Psoas muscle (tissue), 7 donors: ENCODE measurements at regions not wholly inside any gene's neighbourhood (a gene's known extent, or its start where the extent isn't known, plus 50 kb on each side); places are given as distances from the start of the nearest gene placed in this dataset.

Experiments used
- ATAC-seq, 4 donors: fragments of 200-7000 bp; cut with Tn5 transposase; one replicate each; pipeline ENCODE4 v1.9.1; 2020; ENCODE audit warnings: moderate library complexity in 3 of 4, mild to moderate bottlenecking in 2 of 4
- DNase-seq, 2 donors: peaks; one replicate each; pipeline ENCODE4 v3.0.0-alpha.2; 2020
- H3K27ac ChIP-seq: fragments of 200-600 bp; one replicate; pipeline ENCODE4 v1.8.0; 2022
- H3K27me3 ChIP-seq, 3 donors: fragments of 200-600 bp in 1 of 3; one replicate each; pipeline versions ENCODE4 v1.6.1 to v1.8.0; 2013 to 2022; ENCODE audit warnings: low read length in 2 of 3, mild to moderate bottlenecking in 2 of 3, moderate library complexity in 1 of 3; ENCODE audit not compliant: insufficient read depth in 3 of 3
- H3K36me3 ChIP-seq, 2 donors: fragments of 200-600 bp in 1 of 2; one replicate each; pipeline versions ENCODE4 v1.6.1 to v1.8.0; 2013 to 2022; ENCODE audit warnings: low read depth in 1 of 2, mild to moderate bottlenecking in 1 of 2, moderate library complexity in 1 of 2; ENCODE audit not compliant: insufficient read depth in 1 of 2
- H3K4me1 ChIP-seq: fragments of 200-600 bp; one replicate; pipeline ENCODE4 v1.8.0; 2022
- H3K4me3 ChIP-seq: fragments of 200-600 bp; one replicate; pipeline ENCODE4 v1.8.0; 2022; ENCODE audit warnings: mild to moderate bottlenecking
- H3K9me3 ChIP-seq: fragments of 200-600 bp; one replicate; pipeline ENCODE4 v1.8.0; 2022
- WGBS, 3 donors: extraction: QIAGEN DNeasy Blood & Tissue Kit; methylation state at CpG; one replicate each; pipeline versions ENCODE4 v1.1.6 to v1.1.7; 2013; 5-methylcytosine and 5-hydroxymethylcytosine counted together
- intact Hi-C, 2 donors: fragments of 100-400 bp; cut with DNase I; formaldehyde crosslinking; loops; one replicate each; pipeline versions ENCODE4 v1.11.0 to v1.14.2; 2022
- TF ChIP-seq, protein P1 (sequence below): fragments of 200-600 bp; IDR thresholded peaks from one replicate; pipeline ENCODE4 v1.8.0; 2022; ENCODE audit warnings: antibody characterized with exemption
- donor health status: healthy with polysubstance abuse.
- donor health status: DM: no; HTN: no; CAD: no; lungs with moderate emphysema.
- donor health status: Bipolar disorder and iron deficiency.
- donor health status: healthy.
- donor health status: DM: yes; HTN: yes; CAD: no.
- donor health status: DM: no; HTN: no; CAD: no.
- donor health status: DM: yes; HTN: yes; CAD: no.

DNA sequence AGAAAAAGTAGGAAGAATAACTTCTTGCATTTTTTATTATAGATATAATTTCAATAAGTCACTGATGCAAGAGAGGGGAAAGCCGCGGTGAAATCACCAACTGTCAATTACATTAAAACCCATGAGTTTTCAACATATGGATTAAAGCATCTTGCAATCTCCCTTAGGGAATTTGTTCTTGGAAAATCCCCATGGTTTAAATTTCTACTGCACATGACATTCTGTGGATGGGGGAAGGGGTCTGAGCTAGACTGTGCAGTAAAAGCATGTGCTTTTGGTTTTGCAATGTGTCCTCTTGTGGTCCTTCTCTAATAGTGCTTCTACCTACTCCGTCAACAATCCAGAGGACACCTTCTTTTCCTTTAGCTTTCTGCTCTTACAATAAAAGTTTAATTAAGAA lies 894.0 kb downstream of the DCDC2C start:
- Histone ChIP-seq H3K4me3 (no peak overlapping the region), H3K9me3 (no peaks in the 10 kb centered on the region), H3K27me3 (no peaks in the 10 kb centered on the region), H3K36me3 (no peaks in the 10 kb centered on the region), H3K27ac (no peak overlapping the region), H3K4me1 (no peaks in the 10 kb centered on the region)
- 24 to 66% (median 38%) methylated on average over 3 of the region's 3 CpGs for WGBS, 3 donors
- ATAC-seq (no peak), DNase-seq (no peak)
- intact Hi-C loops: no loop called here
- TF ChIP-seq, protein P1, sequence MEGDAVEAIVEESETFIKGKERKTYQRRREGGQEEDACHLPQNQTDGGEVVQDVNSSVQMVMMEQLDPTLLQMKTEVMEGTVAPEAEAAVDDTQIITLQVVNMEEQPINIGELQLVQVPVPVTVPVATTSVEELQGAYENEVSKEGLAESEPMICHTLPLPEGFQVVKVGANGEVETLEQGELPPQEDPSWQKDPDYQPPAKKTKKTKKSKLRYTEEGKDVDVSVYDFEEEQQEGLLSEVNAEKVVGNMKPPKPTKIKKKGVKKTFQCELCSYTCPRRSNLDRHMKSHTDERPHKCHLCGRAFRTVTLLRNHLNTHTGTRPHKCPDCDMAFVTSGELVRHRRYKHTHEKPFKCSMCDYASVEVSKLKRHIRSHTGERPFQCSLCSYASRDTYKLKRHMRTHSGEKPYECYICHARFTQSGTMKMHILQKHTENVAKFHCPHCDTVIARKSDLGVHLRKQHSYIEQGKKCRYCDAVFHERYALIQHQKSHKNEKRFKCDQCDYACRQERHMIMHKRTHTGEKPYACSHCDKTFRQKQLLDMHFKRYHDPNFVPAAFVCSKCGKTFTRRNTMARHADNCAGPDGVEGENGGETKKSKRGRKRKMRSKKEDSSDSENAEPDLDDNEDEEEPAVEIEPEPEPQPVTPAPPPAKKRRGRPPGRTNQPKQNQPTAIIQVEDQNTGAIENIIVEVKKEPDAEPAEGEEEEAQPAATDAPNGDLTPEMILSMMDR: no peak

DNA sequence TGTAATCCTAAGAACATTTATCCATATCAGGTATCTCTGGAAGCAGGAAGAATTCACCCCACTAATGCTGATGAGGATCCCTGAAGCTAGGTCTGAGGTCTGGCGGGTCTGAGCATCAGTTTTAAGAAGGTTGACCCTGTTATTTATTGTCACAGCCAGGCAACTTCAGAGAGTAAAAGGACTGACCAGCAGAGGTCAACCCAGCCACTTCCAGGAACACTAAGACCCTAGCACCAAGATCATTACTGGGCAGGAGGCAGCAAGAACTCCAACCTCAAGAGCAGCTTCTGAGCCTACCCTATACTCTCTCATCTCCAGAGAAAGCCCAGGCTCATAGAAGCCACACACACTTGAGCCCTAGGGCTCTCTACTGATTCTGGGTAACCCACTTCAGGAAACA lies 901.4 kb downstream of the DCDC2C start:
- ATAC-seq (no peak), DNase-seq (no peak)
- Histone ChIP-seq H3K4me1 (no peaks in the 10 kb centered on the region), H3K27ac (no peak overlapping the region), H3K36me3 (no peaks in the 10 kb centered on the region), H3K4me3 (no peak overlapping the region), H3K27me3 (no peaks in the 10 kb centered on the region), H3K9me3 (no peaks in the 10 kb centered on the region)
- TF ChIP-seq, protein P1: no peak
- WGBS, 3 donors: 73 to 81% (median 74%) methylated on average over 1 of the region's 1 CpG
- intact Hi-C loops: no loop called here

DNA sequence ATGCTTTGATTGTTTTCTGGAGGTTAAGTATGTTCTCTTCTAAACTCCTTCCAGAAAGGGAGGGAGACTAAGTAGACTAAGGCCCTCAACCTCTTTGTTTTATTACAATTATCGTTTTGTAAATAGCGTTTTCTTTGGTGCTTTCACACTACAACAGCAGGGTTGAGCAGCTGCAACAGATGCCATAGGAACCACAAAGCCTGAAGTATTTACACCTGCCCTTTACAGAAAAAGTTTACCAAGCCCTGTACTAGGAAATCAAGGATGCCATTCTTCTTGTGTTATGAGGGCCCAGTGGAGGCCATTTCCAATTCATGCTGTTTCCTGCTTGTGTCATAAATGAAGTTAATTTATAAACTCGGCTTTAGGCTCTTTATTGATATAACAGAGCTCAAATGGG lies 914.8 kb downstream of the DCDC2C start:
- no peaks in the 10 kb centered on the region for H3K36me3 ChIP-seq
- DNase-seq (no peak), ATAC-seq (no peak)
- TF ChIP-seq, protein P1: no peak
- intact Hi-C loops: no loop called here
- H3K9me3 ChIP-seq: no peaks in the 10 kb centered on the region
- no peaks in the 10 kb centered on the region for H3K4me1 ChIP-seq
- 41 to 65% (median 49%) methylated on average over 3 of the region's 3 CpGs for WGBS, 3 donors
- no peak overlapping the region for H3K27ac ChIP-seq
- H3K27me3 ChIP-seq: no peaks in the 10 kb centered on the region
- no peak overlapping the region for H3K4me3 ChIP-seq

DNA sequence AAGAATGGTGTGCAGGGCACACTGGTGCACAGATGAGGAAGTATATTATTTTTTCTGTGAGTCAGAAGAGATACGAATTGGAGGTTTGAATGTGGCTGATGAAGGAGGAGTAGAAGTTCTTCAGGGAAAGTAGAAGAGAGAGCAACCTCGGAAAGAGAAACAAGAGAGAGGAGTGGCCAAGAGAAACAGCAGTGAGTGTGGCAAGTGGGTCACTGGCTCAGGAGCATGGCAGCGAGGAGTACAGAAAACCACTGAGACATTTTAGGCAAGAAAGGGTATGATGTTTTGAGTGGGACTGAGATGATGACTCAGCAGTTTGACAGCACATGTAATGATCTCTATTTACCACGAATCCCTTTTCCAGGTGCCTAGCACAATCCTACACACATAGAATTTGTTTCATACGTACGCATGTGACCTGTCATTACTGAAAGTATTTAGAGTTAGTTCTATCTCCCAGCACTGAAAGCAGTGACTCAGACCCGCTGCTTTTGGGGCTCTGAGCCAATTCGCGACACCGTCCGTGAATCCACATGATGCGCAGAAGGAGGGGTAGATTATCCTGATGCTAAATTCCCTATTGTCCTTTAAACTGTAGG lies 915.4 kb downstream of the DCDC2C start:
- H3K4me1 ChIP-seq: no peaks in the 10 kb centered on the region
- H3K9me3 ChIP-seq: no peaks in the 10 kb centered on the region
- H3K4me3 ChIP-seq: no peak overlapping the region
- intact Hi-C loops: no loop called here
- DNase-seq (no peak), ATAC-seq (no peak)
- no peaks in the 10 kb centered on the region for H3K27me3 ChIP-seq
- no peak overlapping the region for H3K27ac ChIP-seq
- H3K36me3 ChIP-seq: no peaks in the 10 kb centered on the region
- WGBS, 3 donors: 83 to 84% (median 83%) methylated on average over 12 of the region's 12 CpGs
- TF ChIP-seq, protein P1: no peak

DNA sequence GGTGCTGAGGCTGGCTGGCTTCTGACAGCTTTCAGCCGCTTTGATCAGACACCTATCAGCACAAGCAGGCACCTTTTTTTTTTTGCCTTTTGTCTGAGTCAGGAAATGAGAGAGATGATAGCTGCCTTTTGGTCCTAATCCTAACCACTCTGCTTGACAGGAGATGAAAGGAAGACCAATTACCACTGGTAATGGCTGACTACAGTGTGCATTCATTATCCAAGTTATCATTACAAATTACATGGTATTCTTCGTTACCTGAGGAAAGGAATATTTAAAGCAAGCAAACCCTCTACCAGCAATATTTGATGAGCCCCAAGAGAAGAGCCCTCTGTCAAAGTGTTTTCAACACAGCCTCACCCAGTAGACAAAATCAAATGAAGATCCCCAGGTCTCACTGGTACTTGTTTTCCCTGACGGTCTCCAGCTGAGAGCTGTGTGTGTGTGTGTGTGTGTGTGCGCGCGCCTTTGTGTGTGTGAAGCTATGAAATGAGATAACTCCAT lies 925.7 kb downstream of the DCDC2C start:
- ATAC-seq (no peak), DNase-seq (no peak)
- no peaks in the 10 kb centered on the region for H3K4me1 ChIP-seq
- no peaks in the 10 kb centered on the region for H3K9me3 ChIP-seq
- no peak overlapping the region for H3K4me3 ChIP-seq
- no peaks in the 10 kb centered on the region for H3K36me3 ChIP-seq
- H3K27ac ChIP-seq: no peak overlapping the region
- 75 to 79% (median 78%) methylated on average over 6 of the region's 6 CpGs for WGBS, 3 donors
- TF ChIP-seq, protein P1: no peak
- no peaks in the 10 kb centered on the region for H3K27me3 ChIP-seq
- intact Hi-C loops: no loop called here
